ENCODE measurements at regions not wholly inside any gene's neighbourhood (a gene's known extent, or its start where the extent isn't known, plus 50 kb on each side); places are given as distances from the start of the nearest gene placed in this dataset.

DNA sequence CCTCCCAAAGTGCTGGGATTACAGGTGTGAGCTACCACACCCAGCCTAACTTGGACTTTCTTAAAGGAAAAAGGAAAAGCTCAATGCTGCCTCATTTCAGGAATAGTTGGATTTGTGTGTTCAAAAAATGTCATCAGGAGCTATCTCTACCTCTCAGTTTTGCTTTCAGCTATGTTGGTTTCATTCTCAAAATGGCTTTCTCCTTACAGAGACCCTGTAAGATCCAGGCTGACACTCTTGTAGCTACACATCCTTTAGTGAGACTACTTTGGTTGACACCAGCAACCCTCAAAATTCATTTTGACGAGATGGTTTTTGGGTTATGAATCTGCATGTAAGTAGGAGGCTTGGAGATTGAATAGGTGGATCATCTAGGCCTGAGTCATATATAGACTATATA, 269.7 kb upstream of the SORCS1 start (continued):
- TF ChIP-seq GABPA (IDR thresholded peaks at IDR 0.05 in 1 of 2, conservative IDR thresholded peaks at IDR 0.05 in 1 of 2) (no peak), RXRA (IDR thresholded peaks at IDR 0.05) (no peak), RAD21 (IDR thresholded peaks at IDR 0.05) (no peak)

DNA sequence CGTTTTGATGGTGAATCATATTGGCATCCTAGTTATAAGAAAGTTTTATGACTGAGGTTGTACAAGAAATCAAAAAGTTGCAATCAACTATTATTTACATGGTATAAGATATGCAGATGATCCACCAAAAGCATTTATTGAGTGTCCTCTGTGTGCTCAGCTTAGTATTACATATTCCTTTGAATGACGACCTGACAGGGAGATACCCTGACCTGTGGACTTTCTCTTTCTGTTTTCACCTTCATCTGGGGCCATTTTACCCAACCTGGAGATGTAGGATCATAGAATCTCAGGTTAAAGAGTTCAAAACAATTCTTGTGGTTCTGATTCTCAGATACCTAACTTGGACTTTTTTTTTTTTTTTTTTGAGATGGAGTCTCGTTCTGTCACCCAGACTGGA, 269.1 kb upstream of the SORCS1 start:
- Histone ChIP-seq H3K9ac (ENCODE audit: low read depth in 1 of 2, low read length in 2 of 2) (no peak overlapping the region), H3K36me3 (ENCODE audit: control insufficient read depth in 4 of 4, insufficient read depth in 3 of 4, low read depth in 1 of 4, low read length in 3 of 4) (no peaks in the 10 kb centered on the region), H3K4me1 (ENCODE audit: control insufficient read depth in 4 of 4, insufficient read depth in 4 of 4, low read length in 3 of 4) (no peaks in the 10 kb centered on the region), H3K27ac (ENCODE audit: low read depth in 1 of 2, low read length in 2 of 2) (no peak overlapping the region), H3K9me3 (ENCODE audit: control insufficient read depth in 4 of 4, low read length in 3 of 4) (no peaks in the 10 kb centered on the region), H3K27me3 (ENCODE audit: control insufficient read depth in 4 of 4, insufficient read depth in 4 of 4, low read length in 3 of 4) (no peaks in the 10 kb centered on the region), H3K4me3 (ENCODE audit: low read depth in 1 of 3, low read length in 3 of 3) (no peak overlapping the region)
- WGBS, result 74% methylated on average over 3 of the region's 3 CpGs
- TF ChIP-seq YY1 (IDR thresholded peaks at IDR 0.05) (no peak), TAF1 (conservative IDR thresholded peaks at IDR 0.05) (no peak), RAD21 (IDR thresholded peaks at IDR 0.05) (no peak), SP1 (IDR thresholded peaks at IDR 0.05) (no peak), JUND (IDR thresholded peaks at IDR 0.05) (no peak), RXRA (IDR thresholded peaks at IDR 0.05) (no peak), GABPA (IDR thresholded peaks at IDR 0.05 in 1 of 2, conservative IDR thresholded peaks at IDR 0.05 in 1 of 2) (no peak), NR2F2 (IDR thresholded peaks at IDR 0.05) (no peak)
- TF ChIP-seq, protein P1, sequence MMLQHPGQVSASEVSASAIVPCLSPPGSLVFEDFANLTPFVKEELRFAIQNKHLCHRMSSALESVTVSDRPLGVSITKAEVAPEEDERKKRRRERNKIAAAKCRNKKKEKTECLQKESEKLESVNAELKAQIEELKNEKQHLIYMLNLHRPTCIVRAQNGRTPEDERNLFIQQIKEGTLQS (IDR thresholded peaks at IDR 0.05), result no peak
- TF ChIP-seq, protein P2, sequence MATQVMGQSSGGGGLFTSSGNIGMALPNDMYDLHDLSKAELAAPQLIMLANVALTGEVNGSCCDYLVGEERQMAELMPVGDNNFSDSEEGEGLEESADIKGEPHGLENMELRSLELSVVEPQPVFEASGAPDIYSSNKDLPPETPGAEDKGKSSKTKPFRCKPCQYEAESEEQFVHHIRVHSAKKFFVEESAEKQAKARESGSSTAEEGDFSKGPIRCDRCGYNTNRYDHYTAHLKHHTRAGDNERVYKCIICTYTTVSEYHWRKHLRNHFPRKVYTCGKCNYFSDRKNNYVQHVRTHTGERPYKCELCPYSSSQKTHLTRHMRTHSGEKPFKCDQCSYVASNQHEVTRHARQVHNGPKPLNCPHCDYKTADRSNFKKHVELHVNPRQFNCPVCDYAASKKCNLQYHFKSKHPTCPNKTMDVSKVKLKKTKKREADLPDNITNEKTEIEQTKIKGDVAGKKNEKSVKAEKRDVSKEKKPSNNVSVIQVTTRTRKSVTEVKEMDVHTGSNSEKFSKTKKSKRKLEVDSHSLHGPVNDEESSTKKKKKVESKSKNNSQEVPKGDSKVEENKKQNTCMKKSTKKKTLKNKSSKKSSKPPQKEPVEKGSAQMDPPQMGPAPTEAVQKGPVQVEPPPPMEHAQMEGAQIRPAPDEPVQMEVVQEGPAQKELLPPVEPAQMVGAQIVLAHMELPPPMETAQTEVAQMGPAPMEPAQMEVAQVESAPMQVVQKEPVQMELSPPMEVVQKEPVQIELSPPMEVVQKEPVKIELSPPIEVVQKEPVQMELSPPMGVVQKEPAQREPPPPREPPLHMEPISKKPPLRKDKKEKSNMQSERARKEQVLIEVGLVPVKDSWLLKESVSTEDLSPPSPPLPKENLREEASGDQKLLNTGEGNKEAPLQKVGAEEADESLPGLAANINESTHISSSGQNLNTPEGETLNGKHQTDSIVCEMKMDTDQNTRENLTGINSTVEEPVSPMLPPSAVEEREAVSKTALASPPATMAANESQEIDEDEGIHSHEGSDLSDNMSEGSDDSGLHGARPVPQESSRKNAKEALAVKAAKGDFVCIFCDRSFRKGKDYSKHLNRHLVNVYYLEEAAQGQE (IDR thresholded peaks at IDR 0.05), result no peak
- TF ChIP-seq, protein P3, sequence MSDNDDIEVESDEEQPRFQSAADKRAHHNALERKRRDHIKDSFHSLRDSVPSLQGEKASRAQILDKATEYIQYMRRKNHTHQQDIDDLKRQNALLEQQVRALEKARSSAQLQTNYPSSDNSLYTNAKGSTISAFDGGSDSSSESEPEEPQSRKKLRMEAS (IDR thresholded peaks at IDR 0.05), result no peak
- TF ChIP-seq, protein P4, sequence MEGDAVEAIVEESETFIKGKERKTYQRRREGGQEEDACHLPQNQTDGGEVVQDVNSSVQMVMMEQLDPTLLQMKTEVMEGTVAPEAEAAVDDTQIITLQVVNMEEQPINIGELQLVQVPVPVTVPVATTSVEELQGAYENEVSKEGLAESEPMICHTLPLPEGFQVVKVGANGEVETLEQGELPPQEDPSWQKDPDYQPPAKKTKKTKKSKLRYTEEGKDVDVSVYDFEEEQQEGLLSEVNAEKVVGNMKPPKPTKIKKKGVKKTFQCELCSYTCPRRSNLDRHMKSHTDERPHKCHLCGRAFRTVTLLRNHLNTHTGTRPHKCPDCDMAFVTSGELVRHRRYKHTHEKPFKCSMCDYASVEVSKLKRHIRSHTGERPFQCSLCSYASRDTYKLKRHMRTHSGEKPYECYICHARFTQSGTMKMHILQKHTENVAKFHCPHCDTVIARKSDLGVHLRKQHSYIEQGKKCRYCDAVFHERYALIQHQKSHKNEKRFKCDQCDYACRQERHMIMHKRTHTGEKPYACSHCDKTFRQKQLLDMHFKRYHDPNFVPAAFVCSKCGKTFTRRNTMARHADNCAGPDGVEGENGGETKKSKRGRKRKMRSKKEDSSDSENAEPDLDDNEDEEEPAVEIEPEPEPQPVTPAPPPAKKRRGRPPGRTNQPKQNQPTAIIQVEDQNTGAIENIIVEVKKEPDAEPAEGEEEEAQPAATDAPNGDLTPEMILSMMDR (IDR thresholded peaks at IDR 0.05; ENCODE audit: low read depth, low read length, missing input control), result no peak
- DNase-seq (ENCODE audit: low spot score), result no peak

DNA sequence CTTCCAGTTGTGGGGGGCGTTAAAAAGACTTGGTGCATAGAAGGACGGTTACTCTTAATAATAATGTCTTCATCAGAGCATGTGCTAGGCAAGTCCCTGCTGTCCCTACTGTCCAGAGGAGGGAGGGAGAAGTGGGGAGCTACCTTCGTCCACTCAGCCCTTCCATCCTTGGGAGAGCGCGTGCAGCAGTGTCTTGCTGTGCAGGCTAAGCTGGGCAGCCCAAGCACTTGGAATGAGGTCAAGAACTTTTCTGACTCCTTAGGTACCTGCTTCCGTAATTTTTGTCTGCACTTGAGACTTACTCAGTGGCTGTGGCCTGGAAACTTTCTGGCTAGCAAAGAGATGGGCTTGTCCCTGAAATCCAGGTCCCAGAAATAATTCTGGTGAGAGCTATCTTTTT, 265.9 kb upstream of the SORCS1 start:
- Histone ChIP-seq H3K9me3 (ENCODE audit: control insufficient read depth in 4 of 4, low read length in 3 of 4) (no peaks in the 10 kb centered on the region), H3K9ac (ENCODE audit: low read depth in 1 of 2, low read length in 2 of 2) (no peak overlapping the region), H3K4me3 (ENCODE audit: low read depth in 1 of 3, low read length in 3 of 3) (no peak overlapping the region), H3K4me1 (ENCODE audit: control insufficient read depth in 4 of 4, insufficient read depth in 4 of 4, low read length in 3 of 4) (no peaks in the 10 kb centered on the region), H3K27me3 (ENCODE audit: control insufficient read depth in 4 of 4, insufficient read depth in 4 of 4, low read length in 3 of 4) (no peaks in the 10 kb centered on the region), H3K36me3 (ENCODE audit: control insufficient read depth in 4 of 4, insufficient read depth in 3 of 4, low read depth in 1 of 4, low read length in 3 of 4) (no peaks in the 10 kb centered on the region), H3K27ac (ENCODE audit: low read depth in 1 of 2, low read length in 2 of 2) (no peak overlapping the region)
- TF ChIP-seq, protein P5, sequence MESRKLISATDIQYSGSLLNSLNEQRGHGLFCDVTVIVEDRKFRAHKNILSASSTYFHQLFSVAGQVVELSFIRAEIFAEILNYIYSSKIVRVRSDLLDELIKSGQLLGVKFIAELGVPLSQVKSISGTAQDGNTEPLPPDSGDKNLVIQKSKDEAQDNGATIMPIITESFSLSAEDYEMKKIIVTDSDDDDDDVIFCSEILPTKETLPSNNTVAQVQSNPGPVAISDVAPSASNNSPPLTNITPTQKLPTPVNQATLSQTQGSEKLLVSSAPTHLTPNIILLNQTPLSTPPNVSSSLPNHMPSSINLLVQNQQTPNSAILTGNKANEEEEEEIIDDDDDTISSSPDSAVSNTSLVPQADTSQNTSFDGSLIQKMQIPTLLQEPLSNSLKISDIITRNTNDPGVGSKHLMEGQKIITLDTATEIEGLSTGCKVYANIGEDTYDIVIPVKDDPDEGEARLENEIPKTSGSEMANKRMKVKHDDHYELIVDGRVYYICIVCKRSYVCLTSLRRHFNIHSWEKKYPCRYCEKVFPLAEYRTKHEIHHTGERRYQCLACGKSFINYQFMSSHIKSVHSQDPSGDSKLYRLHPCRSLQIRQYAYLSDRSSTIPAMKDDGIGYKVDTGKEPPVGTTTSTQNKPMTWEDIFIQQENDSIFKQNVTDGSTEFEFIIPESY (IDR thresholded peaks at IDR 0.05), result no peak
- TF ChIP-seq FOXA1 (IDR thresholded peaks at IDR 0.05) (no peak), TAF1 (conservative IDR thresholded peaks at IDR 0.05) (no peak), NR2F2 (IDR thresholded peaks at IDR 0.05) (no peak), FOXA2 (IDR thresholded peaks at IDR 0.05) (no peak), HNF4G (IDR thresholded peaks at IDR 0.05) (no peak), JUND (IDR thresholded peaks at IDR 0.05) (no peak), RXRA (IDR thresholded peaks at IDR 0.05) (no peak), GABPA (IDR thresholded peaks at IDR 0.05 in 1 of 2, conservative IDR thresholded peaks at IDR 0.05 in 1 of 2) (no peak), RAD21 (IDR thresholded peaks at IDR 0.05) (no peak)
- TF ChIP-seq, protein P4 (IDR thresholded peaks at IDR 0.05; ENCODE audit: low read depth, low read length, missing input control), result no peak
- WGBS, result 91% methylated on average over 6 of the region's 6 CpGs
- DNase-seq (ENCODE audit: low spot score), result no peak

Data from liver (tissue), 8 donors.